Calu3 (cell line): ENCODE measurements at regions not wholly inside any gene's neighbourhood (a gene's known extent, or its start where the extent isn't known, plus 50 kb on each side); places are given as distances from the start of the nearest gene placed in this dataset.

ENCODE experiments used
- BruUV-seq: library from RNA; stranded (reverse); fragments of 400-500 nt; replicated peaks from 2 replicates; lab custom pipeline; 2021; lab: Mats Ljungman, UMichigan
- CTCF ChIA-PET: fragments of 300-600 bp; sonication (Branson Sonifier 250); formaldehyde crosslinking; loops from one replicate; lab custom pipeline; 2022; ENCODE audit warnings: antibody characterized with exemption; lab: Charles Lee
- DNase-seq: peaks from one replicate; pipeline ENCODE4 v3.0.0; 2022
- H3K27ac Mint-ChIP-seq: one replicate; pipeline ENCODE4 v1.8.0; 2022; ENCODE audit warnings: mixed read lengths; ENCODE audit not compliant: unreplicated experiment
- H3K27me3 Mint-ChIP-seq: one replicate; pipeline ENCODE4 v1.8.0; 2022; ENCODE audit warnings: mixed read lengths; ENCODE audit not compliant: unreplicated experiment
- H3K36me3 Mint-ChIP-seq: one replicate; pipeline ENCODE4 v1.8.0; 2022; ENCODE audit warnings: mild to moderate bottlenecking, moderate library complexity, mixed read lengths; ENCODE audit not compliant: insufficient read depth, unreplicated experiment
- H3K4me1 Mint-ChIP-seq: one replicate; pipeline ENCODE4 v1.8.0; 2022; ENCODE audit warnings: mild to moderate bottlenecking, low read depth, mixed read lengths; ENCODE audit not compliant: unreplicated experiment
- H3K4me3 Mint-ChIP-seq: one replicate; pipeline ENCODE4 v1.8.0; 2022; ENCODE audit warnings: mild to moderate bottlenecking, low read depth, moderate library complexity, mixed read lengths; ENCODE audit not compliant: unreplicated experiment
- H3K9me3 Mint-ChIP-seq: one replicate; pipeline ENCODE4 v1.8.0; 2022; ENCODE audit warnings: low read depth, mixed read lengths; ENCODE audit not compliant: unreplicated experiment
- CTCF ChIP-seq: fragments of 200-600 bp; IDR thresholded peaks from one replicate; pipeline ENCODE4 v1.8.0; 2022; ENCODE audit warnings: antibody characterized with exemption; ENCODE audit not compliant: unreplicated experiment
- intact Hi-C: fragments of 100-400 bp; cut with micrococcal nuclease; formaldehyde crosslinking; loops from one replicate; pipeline ENCODE4 v1.10.0; 2022; ENCODE audit not compliant: unreplicated experiment

GRCh38 chr10:29941476-29941875 is 117.9 kb downstream of the JCAD start:
- no peak for TF ChIP-seq CTCF
- CTCF ChIA-PET = no interaction called here
- Mint-ChIP-seq H3K36me3 (no peaks in the 10 kb centered on the region), H3K27me3 (no peaks in the 10 kb centered on the region), H3K9me3 (no peaks in the 10 kb centered on the region), H3K4me3 (no peak overlapping the region), H3K4me1 (peaks cover under 1% of the 10 kb centered on the region), H3K27ac (no peak overlapping the region)
- no TSS peak for BruUV-seq
- intact Hi-C loops = no loop called here
- no peak for DNase-seq

- no peak overlapping the region for H3K4me3 Mint-ChIP-seq
- CTCF ChIA-PET = no interaction called here
- no peaks in the 10 kb centered on the region for H3K27me3 Mint-ChIP-seq
- H3K36me3 Mint-ChIP-seq = no peaks in the 10 kb centered on the region
- H3K27ac Mint-ChIP-seq = no peak overlapping the region
- H3K9me3 Mint-ChIP-seq = peaks cover 7% of the 10 kb centered on the region
- intact Hi-C loops = no loop called here
- BruUV-seq = no TSS peak
- H3K4me1 Mint-ChIP-seq = no peaks in the 10 kb centered on the region
- DNase-seq = no peak
- no peak for TF ChIP-seq CTCF
Measured at GRCh38 chr10:29932991-29933390, 126.4 kb downstream of the JCAD start.

- TF ChIP-seq CTCF = no peak
- no TSS peak for BruUV-seq
- no peak overlapping the region for H3K4me3 Mint-ChIP-seq
- H3K27ac Mint-ChIP-seq = no peak overlapping the region
- no peak for DNase-seq
- peaks cover 7% of the 10 kb centered on the region for H3K9me3 Mint-ChIP-seq
- H3K4me1 Mint-ChIP-seq = peaks cover 8% of the 10 kb centered on the region
- intact Hi-C loops = no loop called here
- CTCF ChIA-PET = no interaction called here
- H3K27me3 Mint-ChIP-seq = no peaks in the 10 kb centered on the region
- H3K36me3 Mint-ChIP-seq = no peaks in the 10 kb centered on the region
Measured at GRCh38 chr10:29931833-29932232, 127.6 kb downstream of the JCAD start.

GRCh38 chr10:29929006-29929405 is 130.4 kb downstream of the JCAD start:
- no peak for TF ChIP-seq CTCF
- no peak for DNase-seq
- Mint-ChIP-seq H3K4me3 (no peak overlapping the region), H3K9me3 (peaks cover 7% of the 10 kb centered on the region), H3K27me3 (no peaks in the 10 kb centered on the region), H3K4me1 (peaks cover 9% of the 10 kb centered on the region), H3K27ac (no peak overlapping the region), H3K36me3 (no peaks in the 10 kb centered on the region)
- intact Hi-C loops = loop anchor here (5.0 to 10.0 kb wide), 2 partner anchors 73 to 296 kb away; no protein-coding TSS in a partner anchor
- no TSS peak for BruUV-seq
- CTCF ChIA-PET = interaction anchor here (0.6 kb wide), 1 partner anchor 72 kb away, joined by 3 read pairs; no protein-coding TSS in a partner anchor
